ENCODE measurements at regions not wholly inside any gene's neighbourhood (a gene's known extent, or its start where the extent isn't known, plus 50 kb on each side); places are given as distances from the start of the nearest gene placed in this dataset.
"Not testable (repeated sequence)": the region's sequence is repeated elsewhere in the genome, so short reads cannot be mapped to it uniquely, and the experiment has no call there.

GRCh38 chr4:160247091-160247656, 1144.3 kb downstream of the RAPGEF2 start:
- no peak for DNase-seq

GRCh38 chr4:160251522-160252170, 1148.8 kb downstream of the RAPGEF2 start:
- no peak for DNase-seq

- DNase-seq, result no peak
Measured at GRCh38 chr4:160257318-160257717, 1154.4 kb downstream of the RAPGEF2 start.

- no peak for DNase-seq
Measured at GRCh38 chr4:160265014-160265413, 1162.1 kb downstream of the RAPGEF2 start.

- no peak for DNase-seq
Measured at GRCh38 chr4:160265836-160266235, 1163.0 kb downstream of the RAPGEF2 start.

GRCh38 chr4:160276785-160277325, 1174.0 kb downstream of the RAPGEF2 start:
- no peak for DNase-seq

- DNase-seq, result no peak
Measured at GRCh38 chr4:160283081-160283480, 1180.2 kb downstream of the RAPGEF2 start.

GRCh38 chr4:160284516-160284915, 1181.6 kb downstream of the RAPGEF2 start:
- DNase-seq, result no peak

GRCh38 chr4:160286051-160286450, 1183.2 kb downstream of the RAPGEF2 start:
- DNase-seq, result no peak

GRCh38 chr4:160296476-160296875, 1193.6 kb downstream of the RAPGEF2 start:
- DNase-seq, result no peak

- no peak for DNase-seq
Measured at GRCh38 chr4:160299177-160299576, 1196.3 kb downstream of the RAPGEF2 start.

GRCh38 chr4:160299608-160300007, 1196.7 kb downstream of the RAPGEF2 start:
- peak in 1 of 2 experiments; percentile 25 for DNase-seq

GRCh38 chr4:160316036-160316435, 1213.2 kb downstream of the RAPGEF2 start:
- no peak for DNase-seq

GRCh38 chr4:160318567-160319220, 1215.8 kb downstream of the RAPGEF2 start:
- peak in 1 of 2 experiments; percentile 43 for DNase-seq

- DNase-seq, result no peak
Measured at GRCh38 chr4:160319221-160319867, 1216.5 kb downstream of the RAPGEF2 start.

GRCh38 chr4:160319868-160320260, 1217.0 kb downstream of the RAPGEF2 start:
- DNase-seq, result no peak

- no peak for DNase-seq
Measured at GRCh38 chr4:160326110-160326509, 1223.2 kb downstream of the RAPGEF2 start.

GRCh38 chr4:160347197-160347596, 1244.3 kb downstream of the RAPGEF2 start:
- DNase-seq, result no peak

- DNase-seq, result no peak
Measured at GRCh38 chr4:160350944-160351343, 1248.1 kb downstream of the RAPGEF2 start.

GRCh38 chr4:160352637-160353036, 1249.8 kb downstream of the RAPGEF2 start:
- no peak for DNase-seq

- DNase-seq, result peak; percentile 12 to 45
Measured at GRCh38 chr4:160353548-160353947, 1250.7 kb downstream of the RAPGEF2 start.

GRCh38 chr4:160362478-160362877, 1259.6 kb downstream of the RAPGEF2 start:
- no peak for DNase-seq

- no peak for DNase-seq
Measured at GRCh38 chr4:160364217-160364616, 1261.3 kb downstream of the RAPGEF2 start.

GRCh38 chr4:160364665-160365064, 1261.8 kb downstream of the RAPGEF2 start:
- not testable (repeated sequence) for DNase-seq

Data from NCI-H446 (cell line).